Body of pancreas (tissue), 4 donors: ENCODE measurements at regions not wholly inside any gene's neighbourhood (a gene's known extent, or its start where the extent isn't known, plus 50 kb on each side); places are given as distances from the start of the nearest gene placed in this dataset.

Source experiments
- ATAC-seq: fragments of 150-250 bp; one replicate; pipeline ENCODE4 v1.9.1; 2016
- DNase-seq, 4 donors: peaks; one replicate each; pipeline ENCODE4 v3.0.0-alpha.2; 2019
- H3K27ac ChIP-seq, 4 donors: fragments of 200-600 bp; sonication (generic); 1 replicate in 3 of 4; 2 replicates in 1 of 4; pipeline versions ENCODE4 v1.5.1 to v1.6.1; 2016 to 2019; ENCODE audit warnings: mild to moderate bottlenecking in 1 of 4, mixed read lengths in 1 of 4, moderate library complexity in 1 of 4
- H3K27me3 ChIP-seq, 2 donors: fragments of 200-600 bp; sonication (generic); one replicate each; pipeline ENCODE4 v1.6.0; 2016; ENCODE audit warnings: mild to moderate bottlenecking in 1 of 2
- H3K36me3 ChIP-seq, 2 donors: fragments of 200-600 bp; sonication (generic); replicated peaks in 1 of 2; 2 replicates each; pipeline ENCODE4 v1.5.1; 2016; ENCODE audit warnings: low read depth in 2 of 2; ENCODE audit not compliant: insufficient read depth in 1 of 2
- H3K4me1 ChIP-seq: fragments of 200-600 bp; sonication (generic); one replicate; pipeline ENCODE4 v1.6.0; 2016
- H3K4me3 ChIP-seq, 2 donors: fragments of 200-600 bp; sonication (generic); 1 replicate in 1 of 2; 2 replicates in 1 of 2; pipeline ENCODE4 v1.5.1; 2016 to 2019
- H3K9me3 ChIP-seq, 3 donors: fragments of 200-600 bp; sonication (generic); 1 replicate in 2 of 3; 2 replicates in 1 of 3; pipeline ENCODE4 v1.5.1; 2016
- CTCF ChIP-seq, 7 experiments: fragments of 450-650 bp in 4 of 7; fragments of 200-600 bp in 3 of 7; sonication (generic) in 3 of 7; IDR thresholded peaks; one replicate each; pipeline ENCODE4 v1.5.1; 2016 to 2019; ENCODE audit warnings: antibody characterized with exemption in 7 of 7
- POLR2A ChIP-seq, 3 donors: fragments of 450-650 bp; IDR thresholded peaks; one replicate each; pipeline ENCODE4 v1.6.1; 2016; ENCODE audit warnings: antibody characterized with exemption in 3 of 3, mild to moderate bottlenecking in 2 of 3
- WGBS, 2 donors: methylation state at CpG; one replicate each; pipeline ENCODE4 v1.1.5; 2017; 5-methylcytosine and 5-hydroxymethylcytosine counted together
- intact Hi-C: fragments of 100-400 bp; cut with DNase I; formaldehyde crosslinking; loops from one replicate; pipeline ENCODE4 v1.15.1; 2023

GRCh38 chr10:117477961-117478670 is 64.4 kb upstream of the EMX2 start:
- H3K9me3 ChIP-seq = no peaks in the 10 kb centered on the region
- intact Hi-C loops = no loop called here
- no peaks in the 10 kb centered on the region for H3K4me1 ChIP-seq
- DNase-seq (no peak), ATAC-seq (no peak)
- no peaks in the 10 kb centered on the region for H3K36me3 ChIP-seq
- TF ChIP-seq POLR2A (IDR thresholded peaks at IDR 0.05) (no peak), CTCF (IDR thresholded peaks at IDR 0.05) (peak in 4 of 7 experiments; percentile 16 to 47 (median 25))
- no peaks in the 10 kb centered on the region for H3K27me3 ChIP-seq
- 43 to 48% methylated on average over 5 of the region's 5 CpGs for WGBS, 2 donors
- H3K4me3 ChIP-seq = no peak overlapping the region
- no peak overlapping the region for H3K27ac ChIP-seq

- H3K27ac ChIP-seq = no peak overlapping the region
- H3K4me3 ChIP-seq = no peak overlapping the region
- no peaks in the 10 kb centered on the region for H3K9me3 ChIP-seq
- 56 to 61% methylated on average over 2 of the region's 2 CpGs for WGBS, 2 donors
- H3K36me3 ChIP-seq = no peaks in the 10 kb centered on the region
- DNase-seq (no peak), ATAC-seq (no peak)
- no peaks in the 10 kb centered on the region for H3K27me3 ChIP-seq
- intact Hi-C loops = no loop called here
- H3K4me1 ChIP-seq = no peaks in the 10 kb centered on the region
- no peak for TF ChIP-seq POLR2A (IDR thresholded peaks at IDR 0.05)
- TF ChIP-seq CTCF (IDR thresholded peaks at IDR 0.05) = no peak
These were observed 65.2 kb upstream of the EMX2 start for GRCh38 chr10:117477211-117477947.

DNA sequence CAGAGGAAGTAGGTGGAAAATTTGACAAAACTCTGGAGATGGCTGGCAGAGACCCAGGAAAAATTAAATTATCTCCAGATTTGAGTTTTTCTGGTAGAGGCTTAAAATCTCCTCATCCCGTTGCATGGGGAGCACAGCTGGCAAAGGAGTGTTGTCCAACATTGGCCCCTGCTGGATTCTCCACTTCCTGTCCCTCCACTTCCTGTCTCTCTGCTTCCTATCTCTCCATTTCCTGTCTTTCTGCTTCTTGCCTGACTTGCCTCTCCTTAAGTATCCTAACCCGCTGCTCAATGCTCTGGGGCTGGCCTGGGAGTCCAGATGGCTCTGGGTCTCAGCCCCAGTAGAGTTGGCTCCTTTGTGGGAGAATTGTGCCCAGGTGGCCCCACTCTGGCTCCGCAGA is 65.8 kb upstream of the EMX2 start:
- Histone ChIP-seq H3K4me3 (no peak overlapping the region), H3K9me3 (no peaks in the 10 kb centered on the region), H3K4me1 (no peaks in the 10 kb centered on the region), H3K27ac (no peak overlapping the region), H3K36me3 (no peaks in the 10 kb centered on the region), H3K27me3 (no peaks in the 10 kb centered on the region)
- ATAC-seq (no peak), DNase-seq (no peak)
- 63 to 67% methylated on average over 3 of the region's 3 CpGs for WGBS, 2 donors
- intact Hi-C loops = no loop called here
- TF ChIP-seq CTCF (IDR thresholded peaks at IDR 0.05) = no peak
- TF ChIP-seq POLR2A (IDR thresholded peaks at IDR 0.05) = no peak

DNA sequence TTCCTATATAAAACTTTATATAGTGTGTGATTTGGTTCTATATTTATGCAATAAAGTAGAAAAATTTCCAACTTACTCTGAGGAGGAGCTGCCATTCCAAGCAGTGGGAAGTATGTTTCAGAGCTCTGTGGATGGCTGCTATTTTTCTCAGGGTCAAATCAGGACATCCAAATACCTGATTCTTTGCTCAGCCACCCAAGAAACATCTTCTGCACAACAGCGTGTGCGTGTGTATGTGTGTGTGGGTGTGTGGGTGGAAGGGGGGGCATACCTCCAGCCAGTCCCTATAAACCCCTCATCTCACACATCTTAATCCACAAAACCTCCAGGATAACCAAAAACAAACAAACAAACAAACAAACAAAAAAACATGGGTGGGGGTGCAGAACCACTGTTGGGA is 66.3 kb upstream of the EMX2 start:
- no peaks in the 10 kb centered on the region for H3K27me3 ChIP-seq
- ATAC-seq = no peak
- H3K4me1 ChIP-seq = no peaks in the 10 kb centered on the region
- intact Hi-C loops = no loop called here
- H3K27ac ChIP-seq = no peak overlapping the region
- H3K4me3 ChIP-seq = no peak overlapping the region
- H3K9me3 ChIP-seq = no peaks in the 10 kb centered on the region
- no peaks in the 10 kb centered on the region for H3K36me3 ChIP-seq
- no peak for TF ChIP-seq POLR2A (IDR thresholded peaks at IDR 0.05)
- TF ChIP-seq CTCF (IDR thresholded peaks at IDR 0.05) = no peak
- 90 to 92% methylated on average over 2 of the region's 2 CpGs for WGBS, 2 donors
- no peak for DNase-seq
